GM12878 (cell line): ENCODE measurements at regions not wholly inside any gene's neighbourhood (a gene's known extent, or its start where the extent isn't known, plus 50 kb on each side); places are given as distances from the start of the nearest gene placed in this dataset.

ENCODE experiments used
- ATAC-seq: fragments of 200-7000 bp; cut with Tn5 transposase; 3 replicates; pipeline ENCODE4 v1.9.1; 2020; ENCODE audit warnings: mild to moderate bottlenecking, moderate library complexity
- BruUV-seq: library from RNA; stranded (reverse); fragments of 400-500 nt; replicated peaks from 2 replicates; lab custom pipeline; 2021; lab: Mats Ljungman, UMichigan
- CTCF ChIA-PET: fragments of 300-600 bp; sonication (Branson Sonifier 250); formaldehyde crosslinking; extraction: SDS; loops from one replicate; lab custom pipeline; 2021; ENCODE audit warnings: inconsistent platforms; lab: Yijun Ruan, JAX
- POLR2A ChIA-PET: fragments of 350-600 bp; formaldehyde crosslinking; extraction: SDS; loops from one replicate; lab custom pipeline; 2021; ENCODE audit warnings: inconsistent platforms; lab: Charles Lee
- RAD21 ChIA-PET: fragments of 300-600 bp; sonication (Branson Sonifier 250); formaldehyde crosslinking; loops from one replicate; lab custom pipeline; 2023; ENCODE audit warnings: antibody characterized with exemption; ENCODE audit not compliant: unreplicated experiment; lab: Charles Lee
- SMC1A ChIA-PET: fragments of 300-600 bp; sonication (Branson Sonifier 250); formaldehyde crosslinking; loops from one replicate; lab custom pipeline; 2023; ENCODE audit not compliant: unreplicated experiment, uncharacterized antibody; lab: Charles Lee
- DNase-seq: peaks from one replicate; pipeline ENCODE4 v3.0.0-alpha.2; 2011; ENCODE audit warnings: low read depth, low spot score
- FAIRE-seq: peaks from 3 replicates; lab custom pipeline; 2011; peaks lifted over from hg19 to GRCh38; lab: Jason Lieb, UNC
- H2AFZ ChIP-seq: 2 replicates; pipeline ENCODE4 v1.6.0; 2011; ENCODE audit warnings: low read depth, low read length, control low read depth; ENCODE audit not compliant: control insufficient read depth
- H3K27ac ChIP-seq: 2 replicates; pipeline ENCODE4 v1.5.1; 2011; ENCODE audit warnings: control low read depth; ENCODE audit not compliant: control insufficient read depth, insufficient read depth
- H3K27me3 ChIP-seq, 2 experiments: replicated peaks in 1 of 2; 2 replicates each; pipeline versions ENCODE4 v1.6.0 to v1.6.1; 2011; ENCODE audit warnings: low read length in 1 of 2; ENCODE audit not compliant: control insufficient read depth in 2 of 2, insufficient read depth in 2 of 2
- H3K36me3 ChIP-seq, 2 experiments: 2 replicates each; pipeline ENCODE4 v1.5.1; 2011; ENCODE audit warnings: low read length in 1 of 2; ENCODE audit not compliant: control insufficient read depth in 2 of 2, insufficient read depth in 2 of 2
- H3K4me1 ChIP-seq: 2 replicates; pipeline ENCODE4 v1.6.1; 2011; ENCODE audit warnings: mild to moderate bottlenecking, low read length, moderate library complexity, mixed read lengths; ENCODE audit not compliant: control insufficient read depth, insufficient read depth
- H3K4me2 ChIP-seq: 2 replicates; pipeline ENCODE4 v1.6.0; 2011; ENCODE audit warnings: control low read depth; ENCODE audit not compliant: control insufficient read depth, insufficient read depth
- H3K4me3 ChIP-seq: fragments of 200-600 bp; sonication (generic); 2 replicates; pipeline ENCODE4 v1.5.1; 2016
- H3K79me2 ChIP-seq: 2 replicates; pipeline ENCODE4 v1.6.0; 2011; ENCODE audit warnings: low read length; ENCODE audit not compliant: control insufficient read depth, insufficient read depth
- H3K9ac ChIP-seq: 2 replicates; pipeline ENCODE4 v1.8.0; 2011; ENCODE audit warnings: low read length, control low read depth, mixed read lengths; ENCODE audit not compliant: control insufficient read depth, insufficient read depth
- H3K9me3 ChIP-seq: replicated peaks from 3 replicates; pipeline ENCODE4 v1.5.1; 2011; ENCODE audit warnings: mild to moderate bottlenecking, low read length; ENCODE audit not compliant: control insufficient read depth, insufficient read depth
- H4K20me1 ChIP-seq: 2 replicates; pipeline ENCODE4 v1.6.0; 2011; ENCODE audit not compliant: control insufficient read depth, insufficient read depth
- BRCA1 ChIP-seq: IDR thresholded peaks from 2 replicates; pipeline ENCODE4 v1.6.1; 2011; ENCODE audit warnings: low read depth, low read length, improper control_type of control experiment
- PAX5 ChIP-seq: IDR thresholded peaks from 2 replicates; pipeline ENCODE4 v1.6.1; 2011; ENCODE audit warnings: low read depth, low read length, borderline replicate concordance
- WGBS: methylation state at CpG from one replicate; pipeline ENCODE4 v1.1.6; 2016; ENCODE audit warnings: low lambda C conversion rate; ENCODE audit not compliant: insufficient replicate concordance, insufficient coverage; ENCODE audit errors: missing lambda C conversion rate; 5-methylcytosine and 5-hydroxymethylcytosine counted together
- in situ Hi-C: fragments of 300-500 bp; cut with MboI; formaldehyde crosslinking; loops from 9 replicates; pipeline ENCODE4 v1.14.3; 2018; ENCODE audit warnings: mixed read lengths
- intact Hi-C: fragments of 100-400 bp; cut with micrococcal nuclease; formaldehyde crosslinking; loops from one replicate; pipeline ENCODE4 v1.14.2; 2022; ENCODE audit not compliant: unreplicated experiment
- TF ChIP-seq, protein P1 (sequence below): fragments of 150-350 bp; IDR thresholded peaks from 2 replicates; pipeline ENCODE4 v1.6.1; 2016; ENCODE audit warnings: low read depth, low read length

GRCh38 chr3:106552351-106553043 is 683.7 kb upstream of the CBLB start:
- H3K9ac ChIP-seq: no peak overlapping the region
- no peaks in the 10 kb centered on the region for H3K4me1 ChIP-seq
- FAIRE-seq: no peak
- intact Hi-C loops (no loop called here), in situ Hi-C loops (no loop called here)
- no peak for DNase-seq
- ChIA-PET POLR2A (no interaction called here), RAD21 (no interaction called here), SMC1A (no interaction called here), CTCF (interaction anchor here (1.0 kb wide), 1 partner anchor 11 kb away, joined by 3 read pairs; no protein-coding TSS in a partner anchor)
- no peaks in the 10 kb centered on the region for H3K27me3 ChIP-seq
- no peaks in the 10 kb centered on the region for H3K79me2 ChIP-seq
- H3K36me3 ChIP-seq: no peaks in the 10 kb centered on the region
- no peak overlapping the region for H2AFZ ChIP-seq
- no peak overlapping the region for H3K27ac ChIP-seq
- BruUV-seq: no TSS peak
- 89% methylated on average over 4 of the region's 4 CpGs for WGBS
- no peak for ATAC-seq
- TF ChIP-seq, protein P1, sequence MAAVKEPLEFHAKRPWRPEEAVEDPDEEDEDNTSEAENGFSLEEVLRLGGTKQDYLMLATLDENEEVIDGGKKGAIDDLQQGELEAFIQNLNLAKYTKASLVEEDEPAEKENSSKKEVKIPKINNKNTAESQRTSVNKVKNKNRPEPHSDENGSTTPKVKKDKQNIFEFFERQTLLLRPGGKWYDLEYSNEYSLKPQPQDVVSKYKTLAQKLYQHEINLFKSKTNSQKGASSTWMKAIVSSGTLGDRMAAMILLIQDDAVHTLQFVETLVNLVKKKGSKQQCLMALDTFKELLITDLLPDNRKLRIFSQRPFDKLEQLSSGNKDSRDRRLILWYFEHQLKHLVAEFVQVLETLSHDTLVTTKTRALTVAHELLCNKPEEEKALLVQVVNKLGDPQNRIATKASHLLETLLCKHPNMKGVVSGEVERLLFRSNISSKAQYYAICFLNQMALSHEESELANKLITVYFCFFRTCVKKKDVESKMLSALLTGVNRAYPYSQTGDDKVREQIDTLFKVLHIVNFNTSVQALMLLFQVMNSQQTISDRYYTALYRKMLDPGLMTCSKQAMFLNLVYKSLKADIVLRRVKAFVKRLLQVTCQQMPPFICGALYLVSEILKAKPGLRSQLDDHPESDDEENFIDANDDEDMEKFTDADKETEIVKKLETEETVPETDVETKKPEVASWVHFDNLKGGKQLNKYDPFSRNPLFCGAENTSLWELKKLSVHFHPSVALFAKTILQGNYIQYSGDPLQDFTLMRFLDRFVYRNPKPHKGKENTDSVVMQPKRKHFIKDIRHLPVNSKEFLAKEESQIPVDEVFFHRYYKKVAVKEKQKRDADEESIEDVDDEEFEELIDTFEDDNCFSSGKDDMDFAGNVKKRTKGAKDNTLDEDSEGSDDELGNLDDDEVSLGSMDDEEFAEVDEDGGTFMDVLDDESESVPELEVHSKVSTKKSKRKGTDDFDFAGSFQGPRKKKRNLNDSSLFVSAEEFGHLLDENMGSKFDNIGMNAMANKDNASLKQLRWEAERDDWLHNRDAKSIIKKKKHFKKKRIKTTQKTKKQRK: peak; percentile 25; the same call in 1 of the 2 replicates
- TF ChIP-seq PAX5 (no peak), BRCA1 (no peak)
- H3K4me2 ChIP-seq: no peak overlapping the region
- no peaks in the 10 kb centered on the region for H4K20me1 ChIP-seq
- H3K4me3 ChIP-seq: no peak overlapping the region
- no peaks in the 10 kb centered on the region; the same call in none of the 3 replicates for H3K9me3 ChIP-seq
